K562 (cell line): ENCODE measurements at regions not wholly inside any gene's neighbourhood (a gene's known extent, or its start where the extent isn't known, plus 50 kb on each side); places are given as distances from the start of the nearest gene placed in this dataset.

ENCODE experiments used
- ATAC-seq: fragments of 200-7000 bp; cut with Tn5 transposase; 3 replicates; pipeline ENCODE4 v1.9.1; 2020; ENCODE audit warnings: moderate library complexity
- BruUV-seq: library from RNA; stranded (reverse); fragments of 400-500 nt; replicated peaks from 2 replicates; lab custom pipeline; 2021; lab: Mats Ljungman, UMichigan
- CTCF ChIA-PET: fragments of 300-600 bp; formaldehyde crosslinking; extraction: SDS; loops from one replicate; lab custom pipeline; 2021; ENCODE audit warnings: low intra/inter-chr PET ratio; lab: Yijun Ruan, JAX
- POLR2A ChIA-PET: fragments of 300-600, 350-650 bp; sonication (Branson Sonifier 250); formaldehyde crosslinking; extraction: SDS; loops from one replicate; lab custom pipeline; 2021; ENCODE audit warnings: antibody characterized with exemption, inconsistent platforms; lab: Yijun Ruan, JAX
- DNase-seq, 4 experiments: peaks; one replicate each; pipeline versions ENCODE4 v3.0.0 to v3.0.0-alpha.2; 2011 to 2018; ENCODE audit warnings: low spot score in 3 of 4, mixed read lengths in 3 of 4; ENCODE audit errors: extremely low read depth in 1 of 4
- FAIRE-seq: peaks from 2 replicates; lab custom pipeline; 2011; peaks lifted over from hg19 to GRCh38; lab: Jason Lieb, UNC
- H2AFZ ChIP-seq: 2 replicates; pipeline ENCODE4 v1.6.0; 2011; ENCODE audit warnings: low read depth, low read length, control low read depth, inconsistent platforms
- H3K27ac ChIP-seq: fragments of 200-600 bp; 3 replicates; pipeline ENCODE4 v1.8.0; 2011; ENCODE audit warnings: low read depth, mild to moderate bottlenecking, control low read depth, inconsistent platforms, low read length, moderate library complexity, mixed read lengths; ENCODE audit errors: extremely low read depth
- H3K27me3 ChIP-seq, 2 experiments: fragments of 300-600 bp in 1 of 2; 2 replicates in 1 of 2; 3 replicates in 1 of 2; pipeline versions ENCODE4 v1.6.0 to v1.8.0; 2011; ENCODE audit warnings: inconsistent platforms in 2 of 2, low read length in 2 of 2, mild to moderate bottlenecking in 1 of 2, mixed read lengths in 1 of 2, moderate library complexity in 1 of 2; ENCODE audit not compliant: control insufficient read depth in 2 of 2, insufficient read depth in 2 of 2
- H3K36me3 ChIP-seq: fragments of 300-600 bp; 3 replicates; pipeline ENCODE4 v1.8.0; 2011; ENCODE audit warnings: mild to moderate bottlenecking, low read length, inconsistent platforms; ENCODE audit not compliant: control insufficient read depth, insufficient read depth
- H3K4me1 ChIP-seq, 2 experiments: fragments of 200-600 bp in 1 of 2; replicated peaks in 1 of 2; 2 replicates in 1 of 2; 3 replicates in 1 of 2; pipeline versions ENCODE4 v1.5.1 to v1.8.0; 2011; ENCODE audit warnings: inconsistent platforms in 2 of 2, low read length in 2 of 2, mild to moderate bottlenecking in 1 of 2, mixed read lengths in 1 of 2, moderate library complexity in 1 of 2; ENCODE audit not compliant: control insufficient read depth in 2 of 2, insufficient read depth in 2 of 2
- H3K4me2 ChIP-seq: 2 replicates; pipeline ENCODE4 v1.6.1; 2011; ENCODE audit warnings: low read length, control low read depth, inconsistent platforms, mixed read lengths; ENCODE audit not compliant: insufficient read depth
- H3K4me3 ChIP-seq: fragments of 200-600 bp; sonication (generic), shearing (Covaris generic); 2 replicates; pipeline ENCODE4 v1.5.1; 2016; ENCODE audit warnings: control low read depth, inconsistent platforms
- H3K79me2 ChIP-seq: fragments of 200-600 bp; 3 replicates; pipeline ENCODE4 v1.8.0; 2011; ENCODE audit warnings: low read length, inconsistent platforms; ENCODE audit not compliant: control insufficient read depth, insufficient read depth
- H3K9ac ChIP-seq, 2 experiments: 2 replicates each; pipeline versions ENCODE4 v1.6.0 to v1.6.1; 2011; ENCODE audit warnings: low read depth in 2 of 2, low read length in 2 of 2, control low read depth in 1 of 2, inconsistent platforms in 1 of 2, mild to moderate bottlenecking in 1 of 2, mixed read lengths in 1 of 2; ENCODE audit not compliant: insufficient read depth in 1 of 2
- H3K9me1 ChIP-seq: one replicate; pipeline ENCODE4 v1.6.0; 2011; ENCODE audit warnings: inconsistent platforms, mild to moderate bottlenecking, low read length, moderate library complexity; ENCODE audit not compliant: control insufficient read depth, insufficient read depth
- H3K9me3 ChIP-seq: replicated peaks from 2 replicates; pipeline ENCODE4 v1.5.1; 2011; ENCODE audit warnings: low read depth, low read length, inconsistent platforms; ENCODE audit not compliant: control insufficient read depth, insufficient read depth
- H4K20me1 ChIP-seq: replicated peaks from 2 replicates; pipeline ENCODE4 v1.6.1; 2011; ENCODE audit warnings: low read length, inconsistent platforms, mixed read lengths; ENCODE audit not compliant: control insufficient read depth, insufficient read depth
- C11orf30 ChIP-seq: fragments of 450-650 bp; IDR thresholded peaks from 2 replicates; pipeline ENCODE4 v1.6.1; 2016; ENCODE audit warnings: low read depth, mild to moderate bottlenecking
- CAMTA2 ChIP-seq: fragments of 250-450 bp; sonication (Bioruptor Pico); conservative IDR thresholded peaks from 2 replicates; pipeline ENCODE4 v1.5.1; 2022
- MAFG ChIP-seq: fragments of 450-650 bp; conservative IDR thresholded peaks from 2 replicates; pipeline ENCODE4 v1.6.1; 2016; ENCODE audit warnings: missing genetic modification characterization, missing compliant biosample characterization
- MYBL2 ChIP-seq, 2 experiments: fragments of 450-650 bp in 1 of 2; sonication (generic) in 1 of 2; formaldehyde crosslinking in 1 of 2; IDR thresholded peaks; 2 replicates each; pipeline versions ENCODE4 v1.6.1 to v1.8.1; 2017 to 2022; ENCODE audit warnings: borderline replicate concordance in 1 of 2, inconsistent platforms in 1 of 2, low read depth in 1 of 2, mild to moderate bottlenecking in 1 of 2, missing genetic modification reagents in 1 of 2, moderate library complexity in 1 of 2
- SPI1 ChIP-seq: IDR thresholded peaks from 2 replicates; pipeline ENCODE4 v1.6.1; 2011; ENCODE audit warnings: low read depth, low read length, control low read depth, borderline replicate concordance
- XRCC5 ChIP-seq: fragments of 200-400 bp; formaldehyde crosslinking; IDR thresholded peaks from 2 replicates; pipeline ENCODE4 v1.6.1; 2017; ENCODE audit warnings: low read depth, mild to moderate bottlenecking, low read length
- ZNF316 ChIP-seq: fragments of 450-650 bp; IDR thresholded peaks from 2 replicates; pipeline ENCODE4 v1.6.1; 2016
- ZNF384 ChIP-seq: IDR thresholded peaks from 2 replicates; pipeline ENCODE4 v1.6.1; 2012; ENCODE audit warnings: low read depth, low read length, improper control_type of control experiment
- WGBS: fragments of 100-300 bp; shearing (Covaris generic); methylation state at CpG from one replicate; pipeline ENCODE4 v1.1.6; 2016; ENCODE audit warnings: low coverage, mixed read lengths; ENCODE audit not compliant: insufficient coverage; ENCODE audit errors: missing lambda C conversion rate; 5-methylcytosine and 5-hydroxymethylcytosine counted together
- in situ Hi-C: fragments of 300-500 bp; cut with MboI; formaldehyde crosslinking; loops from 4 replicates; pipeline ENCODE4 v1.15.0; 2018; ENCODE audit warnings: inconsistent platforms, mixed read lengths
- intact Hi-C: fragments of 100-400 bp; cut with micrococcal nuclease; formaldehyde crosslinking; loops from 2 replicates; pipeline ENCODE4 v1.14.2; 2022

DNA sequence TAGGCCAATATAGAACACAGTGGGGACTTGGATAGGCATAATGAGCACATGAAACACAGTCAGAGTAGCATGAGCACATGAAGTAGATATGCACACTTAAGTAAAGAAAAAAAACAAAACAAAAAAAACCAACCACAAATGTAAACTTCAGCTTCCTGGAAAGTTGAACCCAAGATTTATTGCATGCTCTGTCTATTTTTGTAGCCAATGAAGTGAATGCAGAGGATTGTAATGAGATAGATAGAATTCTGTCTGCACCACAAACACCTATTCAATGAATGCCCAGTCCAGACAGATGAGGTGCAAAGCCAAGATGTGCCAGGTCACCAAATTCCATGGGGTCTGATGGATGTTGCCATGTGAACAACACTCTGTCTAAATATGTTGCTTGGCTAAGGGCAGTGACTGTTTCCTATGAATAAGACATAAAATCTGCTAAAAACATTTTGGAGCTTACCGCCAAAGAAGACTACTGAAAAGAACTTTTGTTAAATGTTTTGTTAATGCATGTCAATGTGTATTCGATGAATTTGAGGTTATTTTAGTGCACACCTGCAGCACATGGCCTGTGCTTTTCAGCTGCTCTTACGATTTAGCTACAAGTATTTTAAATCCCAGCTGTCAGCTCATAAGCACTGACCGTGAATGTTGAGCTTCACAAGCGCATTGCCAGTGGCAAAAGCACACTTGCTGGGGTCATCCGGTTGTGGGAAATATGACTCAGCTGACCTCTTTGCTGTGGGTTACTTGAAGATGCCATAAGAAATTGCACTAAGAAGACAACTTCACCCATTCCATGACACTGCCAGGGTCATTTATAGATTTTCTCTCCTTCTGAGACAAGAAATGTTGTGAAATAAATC is 374.8 kb upstream of the GNPDA2 start (continued):
- TF ChIP-seq CAMTA2 (CRISPR knock-in tag) (no peak), MAFG (tag) (no peak), XRCC5 (no peak), SPI1 (no peak)

DNA sequence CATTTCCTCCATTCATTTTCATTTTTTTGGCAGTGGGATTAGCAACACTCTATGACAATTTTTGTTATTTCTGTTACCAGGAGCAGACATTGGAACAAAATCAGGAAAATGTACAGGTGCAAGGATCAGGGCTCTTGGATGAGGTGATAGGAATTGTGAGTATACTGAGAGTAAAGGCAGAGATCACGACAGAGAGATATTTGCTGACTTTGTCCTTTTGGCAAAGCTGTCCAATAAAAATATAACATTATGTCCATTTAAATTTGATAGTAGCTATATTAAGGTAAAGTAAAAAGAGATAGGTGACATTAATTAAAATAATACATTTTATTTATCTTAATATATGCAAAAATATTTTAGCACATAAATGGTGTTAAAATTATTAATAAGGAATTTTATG is 373.1 kb upstream of the GNPDA2 start:
- Histone ChIP-seq H3K9me3 (no peaks in the 10 kb centered on the region), H3K9ac (no peak overlapping the region), H3K4me3 (no peak overlapping the region), H3K4me1 (no peaks in the 10 kb centered on the region), H3K36me3 (no peaks in the 10 kb centered on the region), H2AFZ (no peak overlapping the region), H3K4me2 (no peak overlapping the region), H3K9me1 (no peaks in the 10 kb centered on the region), H3K27ac (no peak overlapping the region), H3K79me2 (no peaks in the 10 kb centered on the region), H3K27me3 (no peaks in the 10 kb centered on the region), H4K20me1 (no peaks in the 10 kb centered on the region)
- 0% methylated on average over 1 of the region's 1 CpG for WGBS
- in situ Hi-C loops (no loop called here), intact Hi-C loops (no loop called here)
- ATAC-seq = no peak
- FAIRE-seq = no peak
- BruUV-seq = no TSS peak
- DNase-seq = no peak
- ChIA-PET POLR2A (no interaction called here), CTCF (no interaction called here)
- TF ChIP-seq MYBL2 (IDR thresholded peaks at IDR 0.05; ENCODE audit: low read depth) (no peak), MYBL2 (CRISPR knock-in tag; IDR thresholded peaks at IDR 0.05; ENCODE audit: borderline replicate concordance) (no peak), ZNF384 (no peak), ZNF316 (0 out of 2 replicates have a peak, but pooled peaks have one; percentile 30), C11orf30 (0 out of 2 replicates have a peak, but pooled peaks have one; percentile 5)
